GM19023 (cell line): ENCODE measurements at regions not wholly inside any gene's neighbourhood (a gene's known extent, or its start where the extent isn't known, plus 50 kb on each side); places are given as distances from the start of the nearest gene placed in this dataset.
"Not testable (repeated sequence)": the region's sequence is repeated elsewhere in the genome, so short reads cannot be mapped to it uniquely, and the experiment has no call there.

Experiments
- ATAC-seq: cut with Tn5 transposase; IDR thresholded peaks from one replicate; pipeline ENCODE4 v1.9.1; 2021; ENCODE audit warnings: mild to moderate bottlenecking, moderate library complexity; ENCODE audit not compliant: unreplicated experiment

GRCh38 chr5:104363567-104363966 is 801.0 kb upstream of the NUDT12 start:
- no peak for ATAC-seq

- no peak for ATAC-seq
Observed at GRCh38 chr5:104361932-104362331, 799.3 kb upstream of the NUDT12 start.

- no peak for ATAC-seq
Observed at GRCh38 chr5:104355350-104355749, 792.8 kb upstream of the NUDT12 start.

- ATAC-seq, result no peak
Observed at GRCh38 chr5:104353371-104353770, 790.8 kb upstream of the NUDT12 start.

GRCh38 chr5:104352954-104353353 is 790.4 kb upstream of the NUDT12 start:
- ATAC-seq, result no peak

GRCh38 chr5:104347119-104347708 is 784.6 kb upstream of the NUDT12 start:
- ATAC-seq, result no peak

GRCh38 chr5:104345222-104346016 is 782.8 kb upstream of the NUDT12 start:
- no peak for ATAC-seq

GRCh38 chr5:104344809-104345208 is 782.2 kb upstream of the NUDT12 start:
- no peak for ATAC-seq

- ATAC-seq, result no peak
Observed at GRCh38 chr5:104327801-104328200, 765.2 kb upstream of the NUDT12 start.

GRCh38 chr5:104326966-104327365 is 764.4 kb upstream of the NUDT12 start:
- ATAC-seq, result no peak

- ATAC-seq, result no peak
Observed at GRCh38 chr5:104325356-104325755, 762.8 kb upstream of the NUDT12 start.

- not testable (repeated sequence) for ATAC-seq
Observed at GRCh38 chr5:104316676-104317075, 754.1 kb upstream of the NUDT12 start.

GRCh38 chr5:104312481-104312880 is 749.9 kb upstream of the NUDT12 start:
- ATAC-seq, result no peak

GRCh38 chr5:104305602-104306001 is 743.0 kb upstream of the NUDT12 start:
- no peak for ATAC-seq

GRCh38 chr5:104299998-104300706 is 737.6 kb upstream of the NUDT12 start:
- ATAC-seq, result no peak

- no peak for ATAC-seq
Observed at GRCh38 chr5:104298518-104298917, 735.9 kb upstream of the NUDT12 start.

GRCh38 chr5:104297076-104297475 is 734.5 kb upstream of the NUDT12 start:
- ATAC-seq, result no peak

GRCh38 chr5:104295991-104296390 is 733.4 kb upstream of the NUDT12 start:
- no peak for ATAC-seq

- ATAC-seq, result no peak
Observed at GRCh38 chr5:104283136-104283535, 720.5 kb upstream of the NUDT12 start.

- ATAC-seq, result no peak
Observed at GRCh38 chr5:104273725-104274124, 711.1 kb upstream of the NUDT12 start.

GRCh38 chr5:104267320-104268015 is 704.9 kb upstream of the NUDT12 start:
- no peak for ATAC-seq
